HG03565 (cell line): ENCODE measurements at regions not wholly inside any gene's neighbourhood (a gene's known extent, or its start where the extent isn't known, plus 50 kb on each side); places are given as distances from the start of the nearest gene placed in this dataset.
"Not testable (repeated sequence)": the region's sequence is repeated elsewhere in the genome, so short reads cannot be mapped to it uniquely, and the experiment has no call there.

ENCODE experiments used
- ATAC-seq: cut with Tn5 transposase; IDR thresholded peaks from one replicate; pipeline ENCODE4 v1.9.1; 2021; ENCODE audit warnings: mild to moderate bottlenecking, moderate library complexity; ENCODE audit not compliant: unreplicated experiment

DNA sequence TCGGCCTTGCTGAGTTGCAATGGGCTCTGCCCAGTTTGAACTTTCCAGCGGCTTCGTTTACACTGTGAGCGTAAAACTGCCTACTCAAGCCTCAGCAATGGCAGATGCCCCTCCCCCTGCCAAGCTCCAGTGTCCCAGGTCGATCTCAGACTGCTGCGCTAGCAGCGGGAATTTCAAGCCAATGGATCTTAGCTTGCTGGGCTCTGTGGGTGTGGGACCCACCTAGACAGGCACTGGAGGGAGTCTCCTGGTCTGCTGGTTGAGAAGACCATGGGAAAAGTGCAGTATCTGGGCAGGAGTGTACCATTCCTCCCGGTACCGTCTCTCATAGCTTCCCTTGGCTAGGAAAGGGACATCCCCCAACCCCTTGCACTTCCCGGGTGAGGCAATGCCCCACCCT, 88.2 kb downstream of the KLHL28 start:
- no peak for ATAC-seq

GRCh38 chr14:44866770-44867169, 95.0 kb downstream of the KLHL28 start:
- ATAC-seq, result no peak

DNA sequence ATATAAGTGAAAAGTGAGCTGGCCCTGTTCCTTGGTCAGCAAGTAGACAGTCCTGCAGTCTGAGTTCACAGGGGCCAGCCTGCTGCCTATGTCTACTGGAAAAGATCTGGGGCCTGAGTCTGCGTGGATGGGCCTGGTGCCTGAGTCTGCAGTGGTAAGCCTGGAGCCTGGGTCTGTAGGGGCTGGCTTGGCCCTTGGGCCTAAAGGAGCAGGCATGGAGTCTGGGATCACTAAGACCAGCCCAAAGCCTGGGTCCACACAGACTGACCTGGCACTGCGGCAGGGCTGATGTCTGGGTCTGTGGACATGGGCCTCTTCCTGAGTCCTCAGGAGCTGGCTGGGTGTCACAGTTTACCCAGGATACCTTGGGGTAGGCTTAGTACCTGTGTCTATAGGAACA, 95.4 kb downstream of the KLHL28 start:
- ATAC-seq, result no peak

- no peak for ATAC-seq
These were observed 98.5 kb downstream of the KLHL28 start for GRCh38 chr14:44863271-44863670.

- no peak for ATAC-seq
These were observed 107.6 kb downstream of the KLHL28 start for GRCh38 chr14:44854114-44854513.

DNA sequence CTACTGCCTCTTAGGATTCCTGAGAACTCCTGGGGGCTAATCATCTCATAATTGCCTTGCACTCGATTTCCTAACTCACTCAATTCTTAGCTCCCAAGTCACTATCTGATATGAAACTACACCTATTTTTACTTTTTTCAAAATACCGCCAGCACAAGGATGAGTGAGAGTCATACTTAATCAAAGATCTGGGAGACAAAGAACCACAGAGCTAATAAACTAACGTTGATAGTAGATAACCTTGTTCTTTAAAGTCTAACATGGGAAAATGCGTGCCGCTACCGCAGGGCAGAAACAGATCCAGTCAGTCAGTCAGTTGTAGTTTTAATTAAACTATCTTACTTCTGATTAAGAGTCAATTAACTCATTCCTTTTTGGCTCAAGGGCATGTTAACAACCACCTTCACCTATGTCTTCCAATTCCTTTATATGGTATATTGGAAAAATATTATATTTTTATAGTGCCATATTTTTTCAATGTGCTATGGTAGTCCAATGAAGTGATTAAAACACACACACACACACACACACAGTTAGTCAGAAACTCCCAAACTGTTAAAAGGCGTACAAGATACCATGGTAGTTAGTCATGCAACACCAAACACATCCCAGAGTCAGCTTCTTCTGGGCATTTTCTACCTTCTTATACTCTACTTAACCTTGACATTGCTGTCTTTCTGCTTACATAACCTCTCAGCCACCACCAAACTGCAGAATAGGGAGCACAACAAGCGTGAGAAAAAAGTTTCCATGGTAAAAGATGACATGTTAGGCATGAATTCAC, 114.0 kb downstream of the KLHL28 start:
- ATAC-seq, result no peak

DNA sequence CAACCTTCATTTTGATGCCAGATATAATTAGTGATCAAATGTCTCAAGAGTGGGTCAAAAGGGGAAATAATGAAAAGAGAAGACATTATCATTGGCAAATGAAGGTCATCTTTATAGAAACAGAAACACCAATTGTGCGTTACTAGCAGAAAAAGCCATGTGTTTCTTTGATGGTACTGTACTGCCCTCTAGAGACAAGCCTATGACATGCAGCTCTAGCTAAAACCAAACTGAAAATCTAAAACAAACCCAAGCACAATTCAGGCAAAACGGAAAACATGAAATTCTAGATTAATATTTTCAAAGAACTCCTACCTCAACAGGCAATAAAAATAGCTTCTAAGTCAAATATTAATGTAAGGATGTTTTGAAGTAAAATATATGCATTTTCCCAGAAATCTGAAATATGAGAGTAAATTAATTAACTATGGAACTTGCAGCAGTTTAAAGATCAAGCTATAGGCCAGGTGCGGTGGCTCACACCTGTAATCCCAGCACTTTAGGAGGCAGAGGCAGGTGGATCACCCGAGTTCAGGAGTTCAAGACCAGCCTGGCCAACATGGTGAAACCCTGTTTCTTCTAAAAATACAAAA, 115.4 kb downstream of the KLHL28 start:
- peak; percentile 84 for ATAC-seq

GRCh38 chr14:44835928-44836327, 125.8 kb downstream of the KLHL28 start:
- not testable (repeated sequence) for ATAC-seq

- ATAC-seq, result no peak
These were observed 128.2 kb downstream of the KLHL28 start for GRCh38 chr14:44833376-44834060.

DNA sequence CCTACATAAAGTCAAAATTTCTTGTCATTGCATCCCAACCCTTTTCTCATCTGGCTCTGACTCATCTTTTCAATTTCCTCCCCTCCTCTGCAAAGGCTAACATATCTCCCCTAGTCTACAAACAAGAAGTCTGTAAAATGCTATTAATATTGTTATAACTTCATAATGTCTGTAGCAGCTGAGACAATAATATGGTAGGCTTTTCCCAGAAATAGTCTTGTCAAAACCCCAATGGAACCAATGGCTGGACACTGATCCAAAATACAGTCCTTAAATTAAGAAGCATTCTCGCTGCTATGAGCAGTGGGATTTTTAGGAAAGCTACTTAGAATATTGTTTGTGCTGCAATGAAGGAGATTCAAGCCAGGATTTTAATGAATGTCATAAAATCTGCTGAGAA, 131.4 kb downstream of the KLHL28 start:
- ATAC-seq, result no peak

- no peak for ATAC-seq
These were observed 132.7 kb downstream of the KLHL28 start for GRCh38 chr14:44829021-44829420.

DNA sequence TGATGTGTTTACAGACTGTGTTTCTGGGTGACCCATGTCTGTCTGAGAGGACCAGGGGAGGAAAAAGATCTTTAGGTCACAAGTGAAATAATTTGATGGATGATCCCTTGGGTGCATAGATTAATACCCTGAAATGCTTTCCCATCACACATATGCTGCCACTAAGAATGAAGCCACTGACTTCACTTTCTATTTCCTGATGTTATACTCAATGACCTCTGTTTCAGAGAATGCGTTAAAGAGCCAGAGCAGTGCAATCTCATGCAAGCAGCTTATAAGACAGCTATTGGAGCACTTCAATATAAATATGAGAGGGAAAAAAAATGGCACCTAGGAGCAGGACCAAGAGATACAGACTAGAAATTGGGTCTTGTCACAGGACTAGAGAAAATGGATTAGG, 133.7 kb downstream of the KLHL28 start:
- ATAC-seq, result no peak

DNA sequence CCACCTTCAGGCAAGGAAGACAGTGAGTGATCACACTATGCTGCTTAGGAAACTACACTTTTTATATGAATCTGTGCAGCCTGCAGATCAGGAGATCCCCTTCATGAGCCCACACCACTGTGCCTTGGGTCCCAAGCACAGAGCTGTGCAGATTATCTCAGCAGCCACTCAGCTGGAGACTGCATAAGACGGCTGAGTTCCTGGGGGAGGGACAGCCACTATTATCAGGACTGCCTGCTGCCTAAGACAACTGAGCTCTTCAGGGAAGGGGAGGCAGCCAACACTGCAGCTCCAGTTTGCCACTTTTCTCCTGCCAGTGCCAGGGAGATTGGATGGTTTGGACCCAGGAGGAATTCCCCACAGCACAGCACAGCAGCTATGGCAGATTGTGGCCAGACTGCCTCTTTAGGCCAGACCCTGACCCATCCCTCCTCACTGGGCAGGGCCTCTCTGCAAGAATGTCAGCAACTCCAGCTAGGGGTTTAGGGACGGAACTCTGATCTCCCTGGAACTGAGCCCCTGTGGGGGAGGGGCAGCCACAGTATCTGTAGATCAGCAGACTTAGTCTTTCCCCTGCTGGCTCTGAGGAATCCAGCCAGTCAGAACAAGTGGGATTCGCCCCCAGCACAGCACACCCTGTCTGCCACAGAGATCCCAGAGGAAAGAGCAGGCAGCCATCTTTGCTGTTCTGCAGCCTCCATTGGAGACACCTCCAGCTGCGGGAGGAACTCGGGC, 141.3 kb downstream of the KLHL28 start:
- no peak for ATAC-seq

DNA sequence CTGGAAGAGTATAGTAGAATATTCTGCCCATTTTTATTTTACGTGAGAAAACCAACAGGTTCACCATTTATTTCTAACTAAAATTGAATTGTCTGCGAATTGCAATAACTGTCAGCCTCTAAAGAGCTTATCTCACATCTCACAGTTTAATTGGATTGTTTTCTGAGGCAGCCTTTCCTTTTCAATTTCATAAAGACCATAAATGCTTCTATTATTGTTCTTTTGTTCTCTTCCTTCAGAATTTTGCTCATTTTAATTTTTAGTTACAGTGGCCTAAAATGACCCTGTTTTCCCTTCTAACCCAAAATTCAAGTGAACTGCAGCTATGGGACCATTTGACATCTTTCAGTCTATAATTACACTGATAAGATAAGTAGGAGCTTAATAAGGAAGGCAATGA, 147.6 kb downstream of the KLHL28 start:
- ATAC-seq, result no peak

- ATAC-seq, result no peak
These were observed 149.1 kb downstream of the KLHL28 start for GRCh38 chr14:44812672-44813071.

- ATAC-seq, result no peak
These were observed 157.4 kb downstream of the KLHL28 start for GRCh38 chr14:44804391-44804790.

GRCh38 chr14:44803239-44803905, 158.4 kb downstream of the KLHL28 start:
- ATAC-seq, result peak; percentile 92

- no peak for ATAC-seq
These were observed 163.1 kb downstream of the KLHL28 start for GRCh38 chr14:44798386-44799242.

- ATAC-seq, result no peak
These were observed 166.0 kb downstream of the KLHL28 start for GRCh38 chr14:44795725-44796124.

DNA sequence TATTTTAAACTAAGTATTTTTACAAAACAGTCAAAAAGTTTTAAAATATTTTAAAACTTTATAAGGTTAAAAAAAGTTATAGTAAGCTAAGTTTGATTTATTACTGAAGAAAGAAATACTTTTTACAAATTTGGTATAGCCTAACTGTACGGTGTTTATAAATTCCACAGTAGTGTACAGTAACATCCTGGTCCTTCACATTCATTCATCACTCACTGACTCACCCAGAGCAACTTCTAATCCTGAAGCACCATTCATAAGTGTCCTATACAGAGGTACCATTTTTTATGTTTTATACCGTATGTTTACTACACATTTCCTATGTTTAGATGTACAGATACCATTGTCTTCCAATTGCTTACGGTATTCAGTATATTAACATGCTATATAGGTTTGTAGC, 170.0 kb downstream of the KLHL28 start:
- ATAC-seq, result no peak
